HepG2 (cell line): ENCODE measurements at regions not wholly inside any gene's neighbourhood (a gene's known extent, or its start where the extent isn't known, plus 50 kb on each side); places are given as distances from the start of the nearest gene placed in this dataset.
A peak's percentile ranks its signal among the peaks of the same experiment; 100 is the strongest.

Experiments used
- ATAC-seq: fragments of 200-7000 bp; cut with Tn5 transposase; 3 replicates; pipeline ENCODE4 v1.9.1; 2020; ENCODE audit warnings: mild to moderate bottlenecking, moderate library complexity
- BruUV-seq: library from RNA; stranded (reverse); fragments of 400-500 nt; replicated peaks from 2 replicates; lab custom pipeline; 2021; lab: Mats Ljungman, UMichigan
- CTCF ChIA-PET: fragments of 300-600 bp; formaldehyde crosslinking; extraction: SDS; loops from one replicate; lab custom pipeline; 2021; ENCODE audit warnings: low total read pairs, inconsistent platforms, low intra/inter-chr PET ratio; lab: Yijun Ruan, JAX
- POLR2A ChIA-PET: fragments of 350-600 bp; sonication (Branson Sonifier 250); formaldehyde crosslinking; loops from one replicate; lab custom pipeline; 2020; ENCODE audit warnings: antibody characterized with exemption, inconsistent platforms; lab: Yijun Ruan, JAX
- DNase-seq: peaks from one replicate; pipeline ENCODE4 v3.0.0-alpha.2; 2015; ENCODE audit warnings: low spot score
- FAIRE-seq: peaks from 3 replicates; lab custom pipeline; 2011; peaks lifted over from hg19 to GRCh38; lab: Jason Lieb, UNC
- H2AFZ ChIP-seq: one replicate; pipeline ENCODE4 v1.6.1; 2011; ENCODE audit warnings: low read length, inconsistent platforms
- H3K27ac ChIP-seq: fragments of 300-600 bp; 3 replicates; pipeline ENCODE4 v1.8.0; 2011; ENCODE audit warnings: mixed run types, mild to moderate bottlenecking, mixed read lengths, low read length, inconsistent platforms; ENCODE audit not compliant: insufficient read depth; ENCODE audit errors: extremely low read length
- H3K27me3 ChIP-seq, 2 experiments: fragments of 200-600 bp in 1 of 2; 2 replicates in 1 of 2; 3 replicates in 1 of 2; pipeline versions ENCODE4 v1.6.0 to v1.8.0; 2011; ENCODE audit warnings: low read length in 2 of 2, mild to moderate bottlenecking in 2 of 2, moderate library complexity in 2 of 2, inconsistent platforms in 1 of 2; ENCODE audit not compliant: insufficient read depth in 2 of 2, control insufficient read depth in 1 of 2
- H3K36me3 ChIP-seq, 2 experiments: fragments of 200-600 bp in 1 of 2; replicated peaks in 1 of 2; 2 replicates in 1 of 2; 3 replicates in 1 of 2; pipeline versions ENCODE4 v1.5.1 to v1.8.0; 2011; ENCODE audit warnings: low read length in 2 of 2, inconsistent platforms in 1 of 2; ENCODE audit not compliant: insufficient read depth in 2 of 2, control insufficient read depth in 1 of 2
- H3K4me1 ChIP-seq: 2 replicates; pipeline ENCODE4 v1.5.1; 2012; ENCODE audit warnings: low read length, inconsistent platforms; ENCODE audit not compliant: insufficient read depth
- H3K4me2 ChIP-seq: 2 replicates; pipeline ENCODE4 v1.6.0; 2011; ENCODE audit warnings: low read depth, low read length, inconsistent platforms
- H3K4me3 ChIP-seq, 3 experiments: fragments of 200-600 bp in 1 of 3; sonication (generic), shearing (Covaris generic) in 1 of 3; replicated peaks in 1 of 3; 2 replicates each; pipeline ENCODE4 v1.5.1; 2011 to 2016; ENCODE audit warnings: low read length in 3 of 3, inconsistent platforms in 2 of 3, low read depth in 2 of 3, mild to moderate bottlenecking in 2 of 3, control low read depth in 1 of 3, mixed read lengths in 1 of 3; ENCODE audit not compliant: insufficient read depth in 1 of 3
- H3K79me2 ChIP-seq: one replicate; pipeline ENCODE4 v1.6.1; 2011; ENCODE audit warnings: low read length, inconsistent platforms; ENCODE audit not compliant: insufficient read depth
- H3K9ac ChIP-seq: 2 replicates; pipeline ENCODE4 v1.6.0; 2011; ENCODE audit warnings: mild to moderate bottlenecking, low read depth, low read length, inconsistent platforms; ENCODE audit not compliant: insufficient read depth
- H3K9me3 ChIP-seq: 2 replicates; pipeline ENCODE4 v1.5.1; 2012; ENCODE audit warnings: mild to moderate bottlenecking, low read length
- H4K20me1 ChIP-seq: 2 replicates; pipeline ENCODE4 v1.6.0; 2011; ENCODE audit warnings: inconsistent platforms, mild to moderate bottlenecking, low read length, moderate library complexity; ENCODE audit not compliant: insufficient read depth
- GTF2F1 ChIP-seq: fragments of 150-350 bp; IDR thresholded peaks from 2 replicates; pipeline ENCODE4 v1.6.1; 2014; ENCODE audit warnings: low read length
- HOXA3 ChIP-seq: sonication (generic); formaldehyde crosslinking; IDR thresholded peaks from 2 replicates; pipeline ENCODE4 v1.5.0; 2020; ENCODE audit warnings: missing genetic modification reagents
- MTA1 ChIP-seq: sonication (generic); formaldehyde crosslinking; IDR thresholded peaks from 2 replicates; pipeline ENCODE4 v1.4.0; 2020; ENCODE audit warnings: missing genetic modification reagents, mild to moderate bottlenecking, borderline replicate concordance
- TFAP4 ChIP-seq: sonication (generic); IDR thresholded peaks from 2 replicates; pipeline ENCODE4 v1.6.1; 2016; ENCODE audit warnings: low read depth, borderline replicate concordance
- WGBS: methylation state at CpG from one replicate; pipeline ENCODE4 v1.1.6; 2017; ENCODE audit warnings: low lambda C conversion rate; 5-methylcytosine and 5-hydroxymethylcytosine counted together
- in situ Hi-C: cut with HindIII; loops from 2 replicates; pipeline ENCODE4 v1.10.0; 2017; ENCODE audit warnings: low pct_unique_long_range_greater_than_20kb; ENCODE audit not compliant: extremely low pct_ligation_motif_present
- intact Hi-C: fragments of 100-400 bp; cut with micrococcal nuclease; formaldehyde crosslinking; loops from one replicate; pipeline ENCODE4 v1.10.0; 2022; ENCODE audit not compliant: unreplicated experiment
- TF ChIP-seq, protein P1 (sequence below): sonication (generic); formaldehyde crosslinking; IDR thresholded peaks from 2 replicates; pipeline ENCODE4 v1.4.0; 2020; ENCODE audit warnings: low read depth, mild to moderate bottlenecking, missing genetic modification reagents
- TF ChIP-seq, protein P2 (sequence below), 2 experiments: fragments of 450-650 bp in 1 of 2; sonication (generic) in 1 of 2; formaldehyde crosslinking; IDR thresholded peaks; 2 replicates each; pipeline versions ENCODE4 v1.5.0 to v1.8.0; 2020 to 2022; ENCODE audit warnings: mild to moderate bottlenecking in 1 of 2, missing genetic modification reagents in 1 of 2

GRCh38 chr10:78619896-78620295, 448.9 kb upstream of the ZMIZ1 start (continued):
- TF ChIP-seq, protein P1, sequence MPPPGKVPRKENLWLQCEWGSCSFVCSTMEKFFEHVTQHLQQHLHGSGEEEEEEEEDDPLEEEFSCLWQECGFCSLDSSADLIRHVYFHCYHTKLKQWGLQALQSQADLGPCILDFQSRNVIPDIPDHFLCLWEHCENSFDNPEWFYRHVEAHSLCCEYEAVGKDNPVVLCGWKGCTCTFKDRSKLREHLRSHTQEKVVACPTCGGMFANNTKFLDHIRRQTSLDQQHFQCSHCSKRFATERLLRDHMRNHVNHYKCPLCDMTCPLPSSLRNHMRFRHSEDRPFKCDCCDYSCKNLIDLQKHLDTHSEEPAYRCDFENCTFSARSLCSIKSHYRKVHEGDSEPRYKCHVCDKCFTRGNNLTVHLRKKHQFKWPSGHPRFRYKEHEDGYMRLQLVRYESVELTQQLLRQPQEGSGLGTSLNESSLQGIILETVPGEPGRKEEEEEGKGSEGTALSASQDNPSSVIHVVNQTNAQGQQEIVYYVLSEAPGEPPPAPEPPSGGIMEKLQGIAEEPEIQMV (CRISPR knock-in tag), result no peak

GRCh38 chr10:78620985-78621799, 447.6 kb upstream of the ZMIZ1 start:
- H3K4me1 ChIP-seq, result peaks cover 24% of the 10 kb centered on the region
- intact Hi-C loops (no loop called here), in situ Hi-C loops (no loop called here)
- no peak overlapping the region for H3K4me2 ChIP-seq
- H4K20me1 ChIP-seq, result no peaks in the 10 kb centered on the region
- ChIA-PET CTCF (no interaction called here), POLR2A (no interaction called here)
- DNase-seq (peak; percentile 36), FAIRE-seq (no peak), ATAC-seq (no peak)
- H3K79me2 ChIP-seq, result no peaks in the 10 kb centered on the region
- H2AFZ ChIP-seq, result no peak overlapping the region
- no TSS peak for BruUV-seq
- no peaks in the 10 kb centered on the region for H3K9me3 ChIP-seq
- 24% methylated on average over 9 of the region's 9 CpGs for WGBS
- TF ChIP-seq TFAP4, result peak; percentile 65; the same call in 1 of the 2 replicates
- no peak for TF ChIP-seq MTA1 (CRISPR knock-in tag)
- no peak for TF ChIP-seq HOXA3
- TF ChIP-seq, protein P2, sequence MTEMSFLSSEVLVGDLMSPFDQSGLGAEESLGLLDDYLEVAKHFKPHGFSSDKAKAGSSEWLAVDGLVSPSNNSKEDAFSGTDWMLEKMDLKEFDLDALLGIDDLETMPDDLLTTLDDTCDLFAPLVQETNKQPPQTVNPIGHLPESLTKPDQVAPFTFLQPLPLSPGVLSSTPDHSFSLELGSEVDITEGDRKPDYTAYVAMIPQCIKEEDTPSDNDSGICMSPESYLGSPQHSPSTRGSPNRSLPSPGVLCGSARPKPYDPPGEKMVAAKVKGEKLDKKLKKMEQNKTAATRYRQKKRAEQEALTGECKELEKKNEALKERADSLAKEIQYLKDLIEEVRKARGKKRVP (CRISPR knock-in tag; IDR thresholded peaks at IDR 0.05), result no peak
- TF ChIP-seq GTF2F1, result no peak
- no peak overlapping the region for H3K27ac ChIP-seq
- no peaks in the 10 kb centered on the region for H3K36me3 ChIP-seq
- H3K4me3 ChIP-seq, result no peak overlapping the region
- peaks cover 0 to 2% of the 10 kb centered on the region in 2 experiments; a peak in 3 of 5 replicates for H3K27me3 ChIP-seq
- no peak overlapping the region for H3K9ac ChIP-seq
